ENCODE measurements at regions not wholly inside any gene's neighbourhood (a gene's known extent, or its start where the extent isn't known, plus 50 kb on each side); places are given as distances from the start of the nearest gene placed in this dataset.

DNA sequence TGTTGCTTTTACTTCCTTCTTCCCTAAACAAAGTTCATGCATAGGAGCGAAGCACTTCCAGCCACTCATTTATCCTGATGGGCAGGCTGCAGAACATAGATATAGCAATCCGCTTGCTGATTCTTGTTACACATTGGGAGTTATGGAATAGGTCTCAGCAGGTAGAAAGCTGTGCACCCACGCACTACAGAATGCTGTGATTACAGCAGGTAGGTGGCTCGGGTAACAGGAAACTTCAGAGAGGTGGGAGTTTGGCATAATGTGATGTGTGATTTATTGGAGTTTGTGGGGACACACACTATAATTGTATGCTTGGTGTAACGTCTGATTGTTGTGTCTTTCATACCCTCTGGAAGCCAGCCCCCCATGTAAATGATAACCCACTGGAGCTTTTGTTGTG is 99.2 kb upstream of the MEIS2 start:
- no peaks in the 10 kb centered on the region for H3K27me3 Mint-ChIP-seq
- no peaks in the 10 kb centered on the region for H3K9me3 ChIP-seq (ENCODE audit: control insufficient read depth in 1 of 2, insufficient read depth in 1 of 2, low read length in 2 of 2)
- intact Hi-C loops (cut with DNase I, micrococcal nuclease) = no loop called here
- H3K36me3 Mint-ChIP-seq (ENCODE audit: low read depth) = no peaks in the 10 kb centered on the region
- CTCF ChIA-PET = no interaction called here
- no peak for ATAC-seq (ENCODE audit: poor library complexity)
- H3K27ac Mint-ChIP-seq = no peak overlapping the region
- no peak overlapping the region for H3K27ac ChIP-seq (ENCODE audit: low read depth in 1 of 2, low read length in 2 of 2)
- DNase-seq = no peak
- H3K4me3 ChIP-seq (ENCODE audit: low read length) = no peak overlapping the region
- POLR2A ChIA-PET = no interaction called here
- no peaks in the 10 kb centered on the region for H3K4me1 Mint-ChIP-seq (ENCODE audit: low read depth)
- H3K9me3 Mint-ChIP-seq = peaks cover 4% of the 10 kb centered on the region
- H3K27me3 ChIP-seq (ENCODE audit: control insufficient read depth in 1 of 2, insufficient read depth in 2 of 2, low read length in 2 of 2) = no peaks in the 10 kb centered on the region
- TF ChIP-seq, protein P1, sequence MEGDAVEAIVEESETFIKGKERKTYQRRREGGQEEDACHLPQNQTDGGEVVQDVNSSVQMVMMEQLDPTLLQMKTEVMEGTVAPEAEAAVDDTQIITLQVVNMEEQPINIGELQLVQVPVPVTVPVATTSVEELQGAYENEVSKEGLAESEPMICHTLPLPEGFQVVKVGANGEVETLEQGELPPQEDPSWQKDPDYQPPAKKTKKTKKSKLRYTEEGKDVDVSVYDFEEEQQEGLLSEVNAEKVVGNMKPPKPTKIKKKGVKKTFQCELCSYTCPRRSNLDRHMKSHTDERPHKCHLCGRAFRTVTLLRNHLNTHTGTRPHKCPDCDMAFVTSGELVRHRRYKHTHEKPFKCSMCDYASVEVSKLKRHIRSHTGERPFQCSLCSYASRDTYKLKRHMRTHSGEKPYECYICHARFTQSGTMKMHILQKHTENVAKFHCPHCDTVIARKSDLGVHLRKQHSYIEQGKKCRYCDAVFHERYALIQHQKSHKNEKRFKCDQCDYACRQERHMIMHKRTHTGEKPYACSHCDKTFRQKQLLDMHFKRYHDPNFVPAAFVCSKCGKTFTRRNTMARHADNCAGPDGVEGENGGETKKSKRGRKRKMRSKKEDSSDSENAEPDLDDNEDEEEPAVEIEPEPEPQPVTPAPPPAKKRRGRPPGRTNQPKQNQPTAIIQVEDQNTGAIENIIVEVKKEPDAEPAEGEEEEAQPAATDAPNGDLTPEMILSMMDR (IDR thresholded peaks at IDR 0.05) = no peak
- H3K4me1 ChIP-seq (ENCODE audit: insufficient read depth, low read length) = no peaks in the 10 kb centered on the region
- H3K36me3 ChIP-seq (ENCODE audit: insufficient read depth, low read length) = no peaks in the 10 kb centered on the region
- H3K4me3 Mint-ChIP-seq = no peak overlapping the region

- CTCF ChIA-PET = no interaction called here
- Mint-ChIP-seq H3K9me3 (no peaks in the 10 kb centered on the region), H3K27ac (no peak overlapping the region), H3K4me3 (no peak overlapping the region), H3K27me3 (no peaks in the 10 kb centered on the region), H3K4me1 (ENCODE audit: low read depth) (no peaks in the 10 kb centered on the region), H3K36me3 (ENCODE audit: low read depth) (no peaks in the 10 kb centered on the region)
- Histone ChIP-seq H3K4me3 (ENCODE audit: low read length) (no peak overlapping the region), H3K27ac (ENCODE audit: low read depth in 1 of 2, low read length in 2 of 2) (no peak overlapping the region), H3K4me1 (ENCODE audit: insufficient read depth, low read length) (no peaks in the 10 kb centered on the region), H3K9me3 (ENCODE audit: control insufficient read depth in 1 of 2, insufficient read depth in 1 of 2, low read length in 2 of 2) (no peaks in the 10 kb centered on the region), H3K36me3 (ENCODE audit: insufficient read depth, low read length) (no peaks in the 10 kb centered on the region), H3K27me3 (ENCODE audit: control insufficient read depth in 1 of 2, insufficient read depth in 2 of 2, low read length in 2 of 2) (no peaks in the 10 kb centered on the region)
- POLR2A ChIA-PET = no interaction called here
- ATAC-seq (ENCODE audit: poor library complexity) (no peak), DNase-seq (no peak)
- intact Hi-C loops (cut with DNase I, micrococcal nuclease) = no loop called here
- TF ChIP-seq, protein P1 (IDR thresholded peaks at IDR 0.05) = no peak
Measured at GRCh38 chr15:37203050-37203449, 102.7 kb upstream of the MEIS2 start.

DNA sequence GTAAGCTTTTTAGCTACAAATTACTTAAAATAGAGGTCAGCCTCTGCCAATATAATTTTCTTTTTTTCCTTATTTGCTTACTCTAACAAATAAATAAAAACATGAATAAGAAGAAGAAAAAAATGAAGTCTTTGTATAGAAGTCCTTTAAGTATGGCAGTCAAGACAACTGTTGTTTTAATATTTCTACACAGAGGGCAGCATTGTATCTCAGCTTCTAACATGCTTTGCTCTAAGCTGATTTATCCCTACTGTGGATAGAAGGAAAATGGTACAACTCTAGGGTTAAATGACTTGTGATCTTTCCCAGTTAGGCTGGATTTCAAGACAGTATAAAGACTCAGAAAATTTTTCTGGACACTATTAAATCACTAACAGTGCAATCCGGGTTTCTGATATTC is 104.3 kb upstream of the MEIS2 start:
- Mint-ChIP-seq H3K36me3 (ENCODE audit: low read depth) (no peaks in the 10 kb centered on the region), H3K27me3 (no peaks in the 10 kb centered on the region), H3K4me3 (no peak overlapping the region), H3K4me1 (ENCODE audit: low read depth) (no peaks in the 10 kb centered on the region), H3K27ac (no peak overlapping the region), H3K9me3 (no peaks in the 10 kb centered on the region)
- no peak for ATAC-seq (ENCODE audit: poor library complexity)
- TF ChIP-seq, protein P1 (IDR thresholded peaks at IDR 0.05) = no peak
- Histone ChIP-seq H3K27me3 (ENCODE audit: control insufficient read depth in 1 of 2, insufficient read depth in 2 of 2, low read length in 2 of 2) (no peaks in the 10 kb centered on the region), H3K4me3 (ENCODE audit: low read length) (no peak overlapping the region), H3K36me3 (ENCODE audit: insufficient read depth, low read length) (no peaks in the 10 kb centered on the region), H3K9me3 (ENCODE audit: control insufficient read depth in 1 of 2, insufficient read depth in 1 of 2, low read length in 2 of 2) (no peaks in the 10 kb centered on the region), H3K4me1 (ENCODE audit: insufficient read depth, low read length) (no peaks in the 10 kb centered on the region), H3K27ac (ENCODE audit: low read depth in 1 of 2, low read length in 2 of 2) (no peak overlapping the region)
- DNase-seq = no peak
- CTCF ChIA-PET = no interaction called here
- intact Hi-C loops (cut with DNase I, micrococcal nuclease) = no loop called here
- POLR2A ChIA-PET = interaction anchor here (0.7 kb wide), 1 partner anchor 54 kb away, joined by 3 read pairs; no protein-coding TSS in a partner anchor
